LHCN-M2 (cell line): ENCODE measurements at regions not wholly inside any gene's neighbourhood (a gene's known extent, or its start where the extent isn't known, plus 50 kb on each side); places are given as distances from the start of the nearest gene placed in this dataset.
A peak's percentile ranks its signal among the peaks of the same experiment; 100 is the strongest.

Source experiments
- DNase-seq: peaks from one replicate; pipeline ENCODE4 v3.0.0-alpha.2; 2012; ENCODE audit warnings: low read depth

DNA sequence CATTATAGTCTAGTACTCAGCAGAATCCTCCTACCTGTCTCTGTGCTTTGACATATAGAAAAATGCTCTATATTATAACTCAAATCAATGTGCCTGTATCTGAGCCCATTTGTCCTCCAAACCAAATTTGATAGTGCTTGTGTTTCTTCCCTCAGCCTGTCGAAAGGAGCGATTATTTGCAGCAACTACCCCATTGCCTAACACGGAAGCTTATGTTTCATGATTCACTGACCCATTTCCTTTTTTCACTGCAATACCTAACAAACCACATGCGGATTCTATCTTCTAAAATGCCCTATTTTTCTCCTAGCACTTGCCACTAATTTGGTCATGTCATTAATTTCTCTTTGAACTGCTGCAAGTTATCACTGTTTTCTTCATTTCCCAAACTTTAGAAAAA, 1220.6 kb upstream of the CADM2 start:
- no peak for DNase-seq

DNA sequence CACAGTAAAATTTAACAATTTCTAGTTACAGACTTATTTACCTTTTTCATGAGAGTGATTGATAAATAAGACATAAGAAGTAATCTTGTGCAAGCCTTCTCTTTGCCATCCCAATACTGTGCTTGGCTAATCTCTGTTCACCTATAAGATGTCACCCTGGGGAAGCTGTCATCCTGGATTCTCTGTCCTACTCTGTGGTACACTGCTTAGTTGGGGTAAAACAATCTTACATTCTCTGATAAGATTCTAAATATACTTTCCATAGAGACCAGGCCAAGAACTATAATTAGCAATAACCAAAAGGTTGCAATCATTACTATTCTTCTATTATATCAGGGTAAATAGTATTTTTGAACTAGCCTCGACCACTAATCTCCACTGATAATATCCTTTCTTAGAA, 1218.3 kb upstream of the CADM2 start:
- no peak for DNase-seq

- DNase-seq = no peak
These were observed 1192.8 kb upstream of the CADM2 start for GRCh38 chr3:83765956-83766355.

- DNase-seq = no peak
These were observed 1188.8 kb upstream of the CADM2 start for GRCh38 chr3:83769791-83770663.

GRCh38 chr3:83770664-83771402, 1188.0 kb upstream of the CADM2 start:
- DNase-seq = no peak

DNA sequence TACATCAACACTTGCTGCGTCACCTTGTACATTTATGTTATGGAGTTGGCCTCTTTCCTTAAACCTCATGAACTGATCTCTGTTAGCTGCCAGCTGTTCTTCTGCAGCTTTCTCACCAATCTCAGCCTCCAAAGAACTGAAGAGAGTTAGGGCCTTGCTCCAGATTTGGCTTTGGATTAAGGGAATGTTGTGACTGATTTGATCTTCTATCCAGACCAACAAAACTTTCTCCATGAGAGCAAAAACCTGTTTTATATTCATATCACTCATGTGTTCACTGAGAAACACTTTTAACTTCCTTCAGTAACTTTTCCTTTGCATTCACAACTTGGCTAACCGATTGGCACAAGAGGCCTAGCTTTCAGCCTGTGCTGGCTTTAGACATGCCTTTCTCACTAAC, 1156.0 kb upstream of the CADM2 start:
- DNase-seq = no peak

DNA sequence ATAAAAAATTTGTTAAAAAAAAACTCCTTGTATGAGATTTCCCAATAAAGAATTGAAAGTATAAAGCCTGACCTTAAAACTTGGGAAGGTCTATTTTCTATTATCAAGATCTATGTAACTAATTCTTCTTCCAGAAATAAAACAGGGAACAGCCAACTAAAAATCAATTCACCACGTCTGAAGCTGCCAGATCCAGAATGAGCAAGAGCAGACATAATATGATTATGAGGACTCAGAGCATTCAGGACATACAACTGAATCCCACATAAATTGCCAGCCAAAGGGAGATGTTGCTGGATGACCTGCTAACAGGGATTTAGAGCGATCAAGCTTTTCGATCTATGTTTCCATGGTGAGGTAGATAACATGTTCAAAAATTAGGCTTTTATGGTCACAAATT, 1151.3 kb upstream of the CADM2 start:
- DNase-seq = no peak

- no peak for DNase-seq
These were observed 1145.6 kb upstream of the CADM2 start for GRCh38 chr3:83813176-83813575.

DNA sequence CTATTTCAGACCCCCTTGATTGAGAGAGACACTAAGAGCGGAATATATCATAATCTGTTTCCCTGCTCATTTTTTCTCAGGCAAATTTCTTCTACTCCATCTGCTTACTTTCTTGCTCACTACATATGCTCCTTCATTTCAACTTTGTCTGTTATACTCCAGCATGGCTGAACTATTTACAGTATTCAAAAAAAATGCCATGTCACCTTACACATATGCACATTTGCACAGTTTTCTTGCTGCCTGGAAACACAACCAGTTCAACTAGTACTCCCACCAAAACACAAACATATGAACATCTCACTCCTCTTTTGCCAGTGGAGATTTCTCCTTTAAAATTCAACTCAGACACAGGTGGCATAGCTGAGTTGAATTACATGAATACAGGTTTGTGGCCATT, 1142.1 kb upstream of the CADM2 start:
- no peak for DNase-seq

- DNase-seq = no peak
These were observed 1137.3 kb upstream of the CADM2 start for GRCh38 chr3:83821506-83821905.

DNA sequence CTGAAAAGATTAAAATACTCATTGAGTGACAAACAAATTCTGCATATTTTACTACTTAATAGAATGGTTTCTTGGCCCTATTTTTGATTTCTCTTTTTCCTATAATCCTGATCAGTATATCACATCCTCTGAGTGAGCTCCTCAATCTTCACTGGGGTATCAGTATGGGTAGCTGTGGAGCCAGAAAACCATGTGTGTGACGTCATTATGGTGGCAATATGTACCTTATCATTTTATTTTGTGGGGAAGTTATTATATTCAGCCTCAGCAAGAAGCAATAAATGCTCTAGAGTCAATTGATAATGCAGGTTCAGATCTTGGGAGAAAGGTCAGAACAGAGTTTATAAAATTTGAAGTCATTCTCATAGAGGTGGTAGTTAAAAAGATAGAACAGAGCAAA, 1135.7 kb upstream of the CADM2 start:
- no peak for DNase-seq

- no peak for DNase-seq
These were observed 1123.7 kb upstream of the CADM2 start for GRCh38 chr3:83835040-83835439.

GRCh38 chr3:83842511-83842910, 1116.3 kb upstream of the CADM2 start:
- DNase-seq = no peak

DNA sequence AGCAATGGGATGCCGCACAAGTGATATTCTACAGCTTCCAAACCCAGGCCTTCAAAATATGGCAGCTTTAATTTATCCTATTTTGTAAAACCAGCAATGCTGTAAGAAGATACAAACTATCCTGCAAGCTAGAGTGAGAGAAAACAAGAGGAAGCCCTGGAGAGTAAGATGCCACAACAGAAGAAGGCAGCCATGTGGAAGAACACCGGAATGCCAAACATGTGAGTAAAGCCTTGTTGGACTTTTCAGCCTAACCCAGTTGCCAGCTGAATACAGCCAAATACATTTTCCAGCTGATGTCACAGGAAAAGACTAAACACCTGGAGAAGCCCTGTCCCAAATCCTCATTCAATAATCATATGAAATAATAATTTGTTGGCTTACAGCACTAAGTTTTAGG, 1115.1 kb upstream of the CADM2 start:
- DNase-seq = no peak

DNA sequence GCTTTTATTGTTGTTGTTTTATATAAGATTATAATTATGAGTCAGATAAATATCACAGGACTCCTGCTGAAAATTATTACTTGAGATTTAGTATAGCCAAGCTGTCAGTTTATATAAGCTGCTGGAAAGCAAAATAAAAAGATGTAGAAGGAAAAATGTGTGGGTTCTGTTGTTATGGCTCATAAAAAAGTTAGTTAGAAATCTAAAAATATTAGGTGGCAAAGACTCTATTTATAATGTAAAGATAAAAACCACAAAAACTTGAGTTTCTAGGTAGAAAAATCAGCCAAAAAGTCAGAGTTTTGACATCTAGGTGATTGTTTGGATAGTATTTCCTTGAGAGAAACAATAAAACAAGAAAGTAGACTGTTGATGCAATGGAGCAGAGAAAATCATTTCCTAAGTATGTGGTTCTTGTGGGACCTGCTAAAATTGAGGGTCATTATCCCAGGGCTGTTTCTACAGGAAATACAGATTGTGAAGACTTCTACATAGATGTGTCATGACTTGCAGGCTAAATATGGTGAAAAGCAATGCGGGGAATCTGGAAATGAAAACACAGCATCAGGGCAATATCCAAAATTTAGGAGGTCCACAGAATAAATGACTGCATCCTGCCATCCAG, 1109.6 kb upstream of the CADM2 start:
- no peak for DNase-seq

DNA sequence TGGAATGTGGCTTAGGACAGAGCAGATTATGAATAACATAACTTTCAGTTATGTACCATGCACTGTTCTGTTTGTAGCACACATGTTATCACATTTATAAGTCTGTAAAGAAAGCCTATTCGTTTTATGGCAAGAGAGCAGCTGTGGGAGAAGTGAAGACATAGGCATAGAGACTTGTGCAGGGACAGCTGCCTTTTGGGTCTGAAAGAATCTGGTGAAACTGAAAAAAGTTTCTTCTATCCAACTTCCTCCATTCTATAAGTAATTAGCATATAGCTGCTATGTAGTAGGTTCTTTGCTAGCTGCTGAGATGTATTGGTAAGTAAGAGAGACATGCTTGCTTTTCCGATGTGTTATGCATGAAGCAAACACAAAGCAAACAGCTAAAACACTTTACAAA, 1095.4 kb upstream of the CADM2 start:
- no peak for DNase-seq

DNA sequence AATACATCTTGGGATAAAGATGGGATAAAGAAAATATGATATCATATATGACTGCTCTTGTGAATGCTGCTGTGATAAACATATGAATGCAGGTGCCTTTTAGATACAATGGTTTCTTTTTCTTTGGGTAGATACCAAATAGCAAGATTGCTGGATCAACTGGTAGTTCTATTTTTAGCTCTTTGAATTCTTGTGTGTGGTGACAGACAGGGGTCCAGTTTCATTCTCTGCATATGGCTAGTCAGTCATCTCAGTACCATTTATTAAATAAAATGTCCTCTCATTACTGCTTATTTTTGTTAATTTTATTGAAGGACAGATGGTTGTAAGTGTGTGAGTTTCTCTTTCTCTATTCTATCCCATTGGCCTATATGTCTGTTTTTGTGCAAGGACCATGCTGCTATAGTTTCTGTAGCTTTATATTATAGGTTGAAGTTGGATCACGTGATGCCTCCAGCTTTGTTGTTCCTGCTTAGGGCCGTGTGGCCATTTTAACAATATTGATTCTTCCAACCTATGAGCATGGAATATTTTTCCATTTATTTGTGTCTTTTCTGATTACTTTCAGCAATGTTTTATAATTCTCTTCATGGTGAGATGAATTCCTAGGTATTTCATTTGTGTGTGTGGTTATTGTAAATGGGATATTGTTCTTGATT, 1089.8 kb upstream of the CADM2 start:
- no peak for DNase-seq

DNA sequence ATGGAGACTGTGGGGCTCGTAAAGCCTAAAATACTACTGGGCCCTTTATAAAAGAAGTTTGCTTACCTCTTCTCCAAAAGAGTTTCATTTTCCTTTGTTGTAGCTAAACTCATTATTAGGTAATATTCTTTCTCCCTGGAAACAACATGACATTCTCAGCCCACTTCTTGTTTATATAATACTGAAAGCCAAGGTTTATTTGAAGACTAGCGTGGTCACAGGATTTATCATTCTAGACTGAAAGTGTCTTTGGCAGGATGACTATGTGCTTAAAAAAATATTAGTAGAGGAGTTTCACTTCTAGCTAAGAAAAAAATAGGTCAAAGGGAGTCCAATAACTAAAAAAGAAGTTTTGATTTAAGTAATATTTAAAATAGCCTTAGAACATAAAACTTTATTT, 1085.2 kb upstream of the CADM2 start:
- DNase-seq = no peak

- DNase-seq = no peak
These were observed 1080.9 kb upstream of the CADM2 start for GRCh38 chr3:83877910-83878309.

- DNase-seq = no peak
These were observed 1076.1 kb upstream of the CADM2 start for GRCh38 chr3:83882701-83883100.

DNA sequence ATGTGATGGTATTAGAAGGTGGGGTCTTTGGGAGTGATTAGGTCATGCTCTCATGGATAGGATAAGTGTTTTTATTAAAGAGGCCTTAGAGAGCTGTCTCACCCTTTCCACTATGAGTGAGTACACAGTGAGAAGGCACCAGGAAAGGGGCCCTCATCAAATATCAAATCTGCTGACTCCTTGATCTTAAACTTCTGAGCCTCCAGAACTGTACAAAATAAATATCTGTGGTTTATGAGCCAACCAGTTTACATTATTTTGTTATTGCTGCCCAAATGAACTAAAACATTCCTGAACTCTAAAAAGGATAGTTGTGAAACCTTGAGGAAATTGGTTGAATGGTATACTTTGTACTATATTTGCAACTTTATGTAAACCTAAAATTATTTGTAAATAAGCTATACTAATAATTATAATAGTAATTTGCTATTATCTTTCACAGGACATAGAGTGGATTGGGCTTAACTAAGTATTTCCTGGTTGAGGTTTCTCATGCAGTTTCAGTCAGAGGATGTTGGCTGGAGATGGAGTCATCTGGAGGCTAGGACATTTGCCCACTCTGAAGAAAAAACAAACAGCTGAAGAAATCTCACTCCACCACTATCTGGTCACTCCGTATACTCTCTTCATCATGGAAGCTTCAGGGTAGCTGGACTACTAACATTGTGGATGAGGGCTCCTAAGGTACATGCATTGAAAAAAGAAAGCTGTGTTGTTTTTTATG, 1068.6 kb upstream of the CADM2 start:
- DNase-seq = peak; percentile 24

DNA sequence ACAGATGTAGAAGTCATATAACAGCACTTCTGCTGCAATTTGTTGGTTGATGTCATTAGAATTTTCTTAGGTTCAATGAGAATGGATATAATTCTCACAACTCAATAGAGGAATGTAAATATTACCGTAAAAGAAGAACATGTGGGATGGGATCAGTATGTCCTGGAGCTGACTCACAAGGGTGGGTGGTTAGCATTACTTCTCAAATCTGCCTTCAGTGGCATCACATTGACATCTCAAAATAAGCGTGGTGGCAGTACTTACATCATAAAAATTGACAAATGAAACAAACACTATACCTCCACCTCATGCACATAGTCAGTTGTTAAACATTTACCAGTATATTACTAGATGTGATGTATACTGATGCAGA, 1068.0 kb upstream of the CADM2 start:
- DNase-seq = no peak
